IMR-90 (cell line): ENCODE measurements at regions not wholly inside any gene's neighbourhood (a gene's known extent, or its start where the extent isn't known, plus 50 kb on each side); places are given as distances from the start of the nearest gene placed in this dataset.

ENCODE experiments used
- ATAC-seq: fragments of 200-7000 bp; cut with Tn5 transposase; 2 replicates; pipeline ENCODE4 v1.9.1; 2020; ENCODE audit warnings: low read depth, mild to moderate bottlenecking, moderate library complexity
- BruUV-seq: library from RNA; stranded (reverse); fragments of 400-500 nt; replicated peaks from 2 replicates; lab custom pipeline; 2021; lab: Mats Ljungman, UMichigan
- CTCF ChIA-PET: fragments of 300-600 bp; formaldehyde crosslinking; extraction: SDS; loops from one replicate; lab custom pipeline; 2021; ENCODE audit warnings: antibody characterized with exemption; lab: Yijun Ruan, JAX
- POLR2A ChIA-PET: fragments of 300-600 bp; sonication (Branson Sonifier 250); formaldehyde crosslinking; loops from one replicate; lab custom pipeline; 2022; ENCODE audit warnings: antibody characterized with exemption; ENCODE audit not compliant: unreplicated experiment; lab: Charles Lee
- DNase-seq: peaks from one replicate; pipeline ENCODE4 v3.0.0; 2013
- H2AFZ ChIP-seq: replicated peaks from 2 replicates; pipeline ENCODE3; 2013; ENCODE audit warnings: low read length, mild to moderate bottlenecking; ENCODE audit not compliant: poor library complexity
- H2AK5ac ChIP-seq: 2 replicates; pipeline ENCODE4 v1.6.1; 2013; ENCODE audit warnings: low read depth, low read length, inconsistent platforms
- H2AK9ac ChIP-seq: replicated peaks from 2 replicates; pipeline ENCODE3; 2013; ENCODE audit warnings: mild to moderate bottlenecking, low read depth, low read length, moderate library complexity; ENCODE audit not compliant: poor library complexity
- H2BK120ac ChIP-seq: 2 replicates; pipeline ENCODE4 v1.6.1; 2013; ENCODE audit warnings: low read depth, low read length, inconsistent platforms
- H2BK15ac ChIP-seq: 3 replicates; pipeline ENCODE4 v1.6.1; 2013; ENCODE audit warnings: low read depth, low read length, inconsistent platforms
- H2BK20ac ChIP-seq: 2 replicates; pipeline ENCODE4 v1.6.1; 2013; ENCODE audit warnings: low read depth, mild to moderate bottlenecking, inconsistent platforms, low read length, moderate library complexity
- H2BK5ac ChIP-seq: 2 replicates; pipeline ENCODE4 v1.6.1; 2013; ENCODE audit warnings: mild to moderate bottlenecking, low read depth, low read length, inconsistent platforms; ENCODE audit not compliant: poor library complexity, severe bottlenecking
- H3K14ac ChIP-seq: replicated peaks from 2 replicates; pipeline ENCODE4 v1.6.1; 2013; ENCODE audit warnings: low read depth, low read length, inconsistent platforms
- H3K18ac ChIP-seq: 2 replicates; pipeline ENCODE4 v1.6.1; 2013; ENCODE audit warnings: low read depth, low read length, control low read depth
- H3K23ac ChIP-seq: 2 replicates; pipeline ENCODE4 v1.6.1; 2013; ENCODE audit warnings: low read depth, low read length, inconsistent platforms
- H3K27ac ChIP-seq: 2 replicates; pipeline ENCODE4 v1.5.1; 2013; ENCODE audit warnings: mild to moderate bottlenecking, control low read depth, low read length; ENCODE audit not compliant: insufficient read depth
- H3K27me3 ChIP-seq: 2 replicates; pipeline ENCODE4 v1.6.1; 2013; ENCODE audit warnings: low read length; ENCODE audit not compliant: control insufficient read depth, insufficient read depth
- H3K36me3 ChIP-seq: 2 replicates; pipeline ENCODE4 v1.6.1; 2013; ENCODE audit warnings: low read length, mixed read lengths; ENCODE audit not compliant: control insufficient read depth, insufficient read depth
- H3K4ac ChIP-seq: 2 replicates; pipeline ENCODE4 v1.6.1; 2013; ENCODE audit warnings: low read depth, low read length, inconsistent platforms
- H3K4me1 ChIP-seq: 2 replicates; pipeline ENCODE4 v1.6.1; 2013; ENCODE audit warnings: low read length, mixed read lengths; ENCODE audit not compliant: control insufficient read depth, insufficient read depth
- H3K4me2 ChIP-seq: 2 replicates; pipeline ENCODE4 v1.6.1; 2013; ENCODE audit warnings: low read depth, mild to moderate bottlenecking, control low read depth, low read length, moderate library complexity
- H3K4me3 ChIP-seq: 2 replicates; pipeline ENCODE4 v1.5.1; 2013; ENCODE audit warnings: low read depth, mild to moderate bottlenecking, control low read depth, low read length, moderate library complexity; ENCODE audit not compliant: insufficient read depth
- H3K56ac ChIP-seq: 2 replicates; pipeline ENCODE4 v1.6.1; 2013; ENCODE audit warnings: low read length, inconsistent platforms; ENCODE audit not compliant: insufficient read depth; ENCODE audit errors: extremely low read depth
- H3K79me1 ChIP-seq, 2 experiments: 2 replicates each; pipeline ENCODE4 v1.6.1; 2013; ENCODE audit warnings: low read length in 2 of 2, inconsistent platforms in 1 of 2, low read depth in 1 of 2
- H3K9ac ChIP-seq: 2 replicates; pipeline ENCODE4 v1.6.1; 2013; ENCODE audit warnings: low read depth, low read length, control low read depth
- H3K9me1 ChIP-seq: 2 replicates; pipeline ENCODE4 v1.6.1; 2013; ENCODE audit warnings: low read length, inconsistent platforms; ENCODE audit not compliant: insufficient read depth
- H3K9me3 ChIP-seq: 2 replicates; pipeline ENCODE4 v1.6.1; 2013; ENCODE audit warnings: low read length; ENCODE audit not compliant: control insufficient read depth, insufficient read depth
- H4K20me1 ChIP-seq: 2 replicates; pipeline ENCODE4 v1.6.1; 2013; ENCODE audit warnings: low read length, inconsistent platforms; ENCODE audit not compliant: insufficient read depth
- H4K5ac ChIP-seq: 2 replicates; pipeline ENCODE4 v1.6.1; 2013; ENCODE audit warnings: mild to moderate bottlenecking, low read depth, low read length, control low read depth
- H4K8ac ChIP-seq, 2 experiments: 2 replicates each; pipeline ENCODE4 v1.6.1; 2013; ENCODE audit warnings: low read depth in 2 of 2, low read length in 2 of 2, control low read depth in 1 of 2, inconsistent platforms in 1 of 2
- H4K91ac ChIP-seq: 2 replicates; pipeline ENCODE4 v1.6.1; 2013; ENCODE audit warnings: low read depth, low read length, inconsistent platforms; ENCODE audit not compliant: insufficient read depth
- BHLHE40 ChIP-seq: fragments of 150-350 bp; IDR thresholded peaks from 2 replicates; pipeline ENCODE4 v1.6.1; 2016; ENCODE audit warnings: mild to moderate bottlenecking, low read depth, low read length
- CEBPB ChIP-seq: IDR thresholded peaks from 2 replicates; pipeline ENCODE4 v1.6.1; 2012; ENCODE audit warnings: low read depth, low read length, improper control_type of control experiment
- CHD1 ChIP-seq: IDR thresholded peaks from 2 replicates; pipeline ENCODE4 v1.6.1; 2012; ENCODE audit warnings: low read depth, low read length, improper control_type of control experiment
- CTCF ChIP-seq: conservative IDR thresholded peaks from 2 replicates; pipeline ENCODE4 v1.5.1; 2012; ENCODE audit warnings: mild to moderate bottlenecking, low read depth, low read length, improper control_type of control experiment
- ELK1 ChIP-seq: fragments of 150-350 bp; IDR thresholded peaks from 2 replicates; pipeline ENCODE4 v1.6.1; 2016; ENCODE audit warnings: low read depth, mild to moderate bottlenecking, low read length, moderate library complexity, borderline replicate concordance
- FOS ChIP-seq: fragments of 150-350 bp; IDR thresholded peaks from 2 replicates; pipeline ENCODE4 v1.6.1; 2016; ENCODE audit warnings: low read depth, low read length
- MAFK ChIP-seq: IDR thresholded peaks from 2 replicates; pipeline ENCODE4 v1.6.1; 2012; ENCODE audit warnings: low read depth, low read length, improper control_type of control experiment
- MAZ ChIP-seq: IDR thresholded peaks from 2 replicates; pipeline ENCODE4 v1.6.1; 2012; ENCODE audit warnings: low read depth, mild to moderate bottlenecking, low read length, improper control_type of control experiment, moderate library complexity, borderline replicate concordance
- MXI1 ChIP-seq: IDR thresholded peaks from 2 replicates; pipeline ENCODE4 v1.6.1; 2012; ENCODE audit warnings: low read depth, mild to moderate bottlenecking, low read length, moderate library complexity, borderline replicate concordance
- NFE2L2 ChIP-seq: fragments of 150-350 bp; IDR thresholded peaks from 2 replicates; pipeline ENCODE4 v1.6.1; 2016; ENCODE audit warnings: low read depth, mild to moderate bottlenecking, low read length
- POLR2A ChIP-seq: IDR thresholded peaks from 2 replicates; pipeline ENCODE4 v1.6.1; 2012; ENCODE audit warnings: mild to moderate bottlenecking, low read depth, low read length
- RAD21 ChIP-seq: IDR thresholded peaks from 2 replicates; pipeline ENCODE4 v1.6.1; 2012; ENCODE audit warnings: low read length, improper control_type of control experiment
- RCOR1 ChIP-seq: IDR thresholded peaks from 2 replicates; pipeline ENCODE4 v1.6.1; 2012; ENCODE audit warnings: mild to moderate bottlenecking, low read length, improper control_type of control experiment; ENCODE audit not compliant: insufficient replicate concordance
- RFX5 ChIP-seq: IDR thresholded peaks from 2 replicates; pipeline ENCODE4 v1.8.0; 2012; ENCODE audit warnings: low read depth, mild to moderate bottlenecking, low read length, moderate library complexity
- SMC3 ChIP-seq: fragments of 150-350 bp; IDR thresholded peaks from 2 replicates; pipeline ENCODE4 v1.6.1; 2016; ENCODE audit warnings: low read depth, mild to moderate bottlenecking, antibody characterized with exemption, low read length, moderate library complexity
- USF2 ChIP-seq: fragments of 150-350 bp; IDR thresholded peaks from 2 replicates; pipeline ENCODE4 v1.6.1; 2017; ENCODE audit warnings: mild to moderate bottlenecking, antibody characterized with exemption, low read length, low read depth
- WGBS, 2 experiments: methylation state at CpG; one replicate each; pipeline versions ENCODE4 v1.1.5 to v1.1.7; 2013; ENCODE audit warnings: missing lambda C conversion rate in 2 of 2; ENCODE audit not compliant: insufficient read length in 1 of 2; ENCODE audit errors: extremely low coverage in 2 of 2; 5-methylcytosine and 5-hydroxymethylcytosine counted together
- dilution Hi-C: fragments of 300-500 bp; cut with HindIII; formaldehyde crosslinking; loops from one replicate; pipeline ENCODE4 v1.14.3; 2018; ENCODE audit warnings: low sequenced_read_pairs; ENCODE audit not compliant: unreplicated experiment
- in situ Hi-C: fragments of 300-500 bp; cut with MboI; formaldehyde crosslinking; loops from 3 replicates; pipeline ENCODE4 v1.14.3; 2019; ENCODE audit warnings: low sequenced_read_pairs, inconsistent platforms, mixed read lengths
- intact Hi-C: fragments of 100-400 bp; cut with micrococcal nuclease; formaldehyde crosslinking; loops from 2 replicates; pipeline ENCODE4 v1.10.0; 2022

- H3K27ac ChIP-seq: no peak overlapping the region
- WGBS, 2 experiments: no CpG with 5 or more reads among the region's 5 CpGs
- intact Hi-C loops: no loop called here
- H3K4me1 ChIP-seq: no peaks in the 10 kb centered on the region
- H3K56ac ChIP-seq: no peak overlapping the region
- H3K4me2 ChIP-seq: no peak overlapping the region
- H3K9me3 ChIP-seq: no peaks in the 10 kb centered on the region
- H3K4me3 ChIP-seq: no peak overlapping the region
- DNase-seq: no peak
- H4K5ac ChIP-seq: no peak overlapping the region
- H2BK5ac ChIP-seq: no peak overlapping the region
- H4K20me1 ChIP-seq: no peaks in the 10 kb centered on the region
- H3K23ac ChIP-seq: no peak overlapping the region
- no peak overlapping the region for H4K91ac ChIP-seq
- no peak overlapping the region for H4K8ac ChIP-seq
- no peak overlapping the region for H2AK9ac ChIP-seq
- H3K4ac ChIP-seq: no peak overlapping the region
- no peak overlapping the region for H3K14ac ChIP-seq
- no peak overlapping the region for H3K18ac ChIP-seq
- ATAC-seq: no peak
- ChIA-PET CTCF (interaction anchor here (0.6 kb wide), 1 partner anchor 249 kb away, joined by 3 read pairs; no protein-coding TSS in a partner anchor), POLR2A (no interaction called here)
- H3K36me3 ChIP-seq: no peaks in the 10 kb centered on the region
- H3K9me1 ChIP-seq: no peaks in the 10 kb centered on the region
- BruUV-seq: no TSS peak
- in situ Hi-C loops: no loop called here
- H3K27me3 ChIP-seq: no peaks in the 10 kb centered on the region
- no peak overlapping the region for H2BK15ac ChIP-seq
- no peaks in the 10 kb centered on the region for H3K79me1 ChIP-seq
- no peak overlapping the region for H2BK120ac ChIP-seq
- dilution Hi-C loops: no loop called here
- TF ChIP-seq CTCF (no peak), MAZ (no peak), SMC3 (no peak), MAFK (no peak), BHLHE40 (no peak), CEBPB (no peak), FOS (no peak), NFE2L2 (no peak), ELK1 (no peak), CHD1 (no peak), RAD21 (no peak), USF2 (no peak), RFX5 (no peak), MXI1 (no peak), POLR2A (no peak), RCOR1 (no peak)
- no peak overlapping the region for H3K9ac ChIP-seq
- H2AK5ac ChIP-seq: no peak overlapping the region
- no peak overlapping the region for H2AFZ ChIP-seq
- H2BK20ac ChIP-seq: no peak overlapping the region
These were observed 365.7 kb downstream of the MAFB start for GRCh38 chr20:40323361-40323794.
